Endothelial cell of umbilical vein (primary cell): ENCODE measurements at regions not wholly inside any gene's neighbourhood (a gene's known extent, or its start where the extent isn't known, plus 50 kb on each side); places are given as distances from the start of the nearest gene placed in this dataset.

Experiments
- CTCF ChIP-seq, 2 donors: IDR thresholded peaks; 1 replicate in 1 of 2; 2 replicates in 1 of 2; pipeline ENCODE4 v1.5.1; 2011; ENCODE audit warnings: low read length in 2 of 2, mild to moderate bottlenecking in 2 of 2, moderate library complexity in 2 of 2, control low read depth in 1 of 2, inconsistent platforms in 1 of 2, low read depth in 1 of 2; ENCODE audit not compliant: insufficient read depth in 1 of 2; ENCODE audit errors: extremely low read depth in 1 of 2
- EZH2 ChIP-seq: IDR thresholded peaks from 2 replicates; pipeline ENCODE4 v1.6.1; 2012; ENCODE audit warnings: borderline replicate concordance, low read depth, mild to moderate bottlenecking, moderate library complexity, low read length, inconsistent platforms; ENCODE audit not compliant: severe bottlenecking
- GATA2 ChIP-seq: IDR thresholded peaks from 2 replicates; pipeline ENCODE4 v1.7.0; 2011; ENCODE audit warnings: low read depth, mild to moderate bottlenecking, moderate library complexity, mixed read lengths, low read length; ENCODE audit not compliant: insufficient read length, insufficient read depth
- JUN ChIP-seq: IDR thresholded peaks from 2 replicates; pipeline ENCODE4 v1.6.1; 2011; ENCODE audit warnings: borderline replicate concordance, low read depth; ENCODE audit not compliant: insufficient read length, insufficient read depth
- MAX ChIP-seq: IDR thresholded peaks from 2 replicates; pipeline ENCODE4 v1.6.1; 2011; ENCODE audit not compliant: insufficient read depth, insufficient read length
- MYC ChIP-seq: IDR thresholded peaks from one replicate; pipeline ENCODE4 v1.6.1; 2011; ENCODE audit warnings: mild to moderate bottlenecking, low read depth, low read length
- POLR2A ChIP-seq: IDR thresholded peaks from 2 replicates; pipeline ENCODE4 v1.6.1; 2012; ENCODE audit warnings: low read depth, mild to moderate bottlenecking, control low read depth, low read length
- POLR2AphosphoS5 ChIP-seq: IDR thresholded peaks from 2 replicates; pipeline ENCODE4 v1.6.1; 2012; ENCODE audit warnings: low read depth, mild to moderate bottlenecking, control low read depth, low read length, moderate library complexity; ENCODE audit not compliant: insufficient read depth

- TF ChIP-seq CTCF (IDR thresholded peaks at IDR 0.05; ENCODE audit: extremely low read depth in 1 of 2, insufficient read depth in 1 of 2, low read depth in 1 of 2, low read length in 2 of 2): no peak
- TF ChIP-seq EZH2: no peak
- TF ChIP-seq MAX: no peak
- no peak for TF ChIP-seq POLR2A
- TF ChIP-seq MYC: no peak
- no peak for TF ChIP-seq JUN
- TF ChIP-seq POLR2AphosphoS5: no peak
- no peak for TF ChIP-seq GATA2
Observed at GRCh38 chr5:98713027-98713426, 60.4 kb upstream of the RGMB start.
